Neural cell (in vitro differentiated cells): ENCODE measurements at regions not wholly inside any gene's neighbourhood (a gene's known extent, or its start where the extent isn't known, plus 50 kb on each side); places are given as distances from the start of the nearest gene placed in this dataset.

Experiments
- CTCF ChIP-seq: fragments of 450-650 bp; IDR thresholded peaks from 2 replicates; pipeline ENCODE4 v1.5.1; 2014; ENCODE audit warnings: antibody characterized with exemption, mild to moderate bottlenecking, moderate library complexity; ENCODE audit not compliant: poor library complexity, severe bottlenecking
- EP300 ChIP-seq: fragments of 450-650 bp; conservative IDR thresholded peaks from 2 replicates; pipeline ENCODE4 v1.6.1; 2014; ENCODE audit warnings: antibody characterized with exemption, mild to moderate bottlenecking, moderate library complexity; ENCODE audit not compliant: poor library complexity, severe bottlenecking
- EZH2 ChIP-seq: fragments of 200-600, 300-800 bp; shearing (Covaris generic), sonication (generic); IDR thresholded peaks from 2 replicates; pipeline ENCODE4 v1.6.1; 2014; ENCODE audit warnings: antibody characterized with exemption, low read length, borderline replicate concordance, mild to moderate bottlenecking; ENCODE audit not compliant: insufficient read depth, poor library complexity, severe bottlenecking
- POLR2AphosphoS5 ChIP-seq: IDR thresholded peaks from 2 replicates; pipeline ENCODE4 v1.6.1; 2012
- SMC3 ChIP-seq: fragments of 450-650 bp; conservative IDR thresholded peaks from 2 replicates; pipeline ENCODE4 v1.6.1; 2014; ENCODE audit warnings: antibody characterized with exemption, mild to moderate bottlenecking, moderate library complexity; ENCODE audit not compliant: poor library complexity

- TF ChIP-seq CTCF = no peak
- TF ChIP-seq SMC3 = no peak
- no peak for TF ChIP-seq POLR2AphosphoS5
- TF ChIP-seq EP300 = no peak
- no peak for TF ChIP-seq EZH2
Observed at GRCh38 chr18:8458546-8459215, 150.6 kb upstream of the RAB12 start.
